WERI-Rb-1 (cell line): ENCODE measurements at regions not wholly inside any gene's neighbourhood (a gene's known extent, or its start where the extent isn't known, plus 50 kb on each side); places are given as distances from the start of the nearest gene placed in this dataset.

ENCODE experiments used
- DNase-seq: peaks from one replicate; pipeline ENCODE4 v3.0.0-alpha.2; 2020
- H3K27ac ChIP-seq: fragments of 250-450 bp; sonication (Bioruptor Pico); 2 replicates; pipeline ENCODE4 v1.5.1; 2020; ENCODE audit warnings: mild to moderate bottlenecking, moderate library complexity
- H3K27me3 ChIP-seq: fragments of 250-450 bp; sonication (Bioruptor Pico); 2 replicates; pipeline ENCODE4 v1.5.1; 2021; ENCODE audit warnings: mild to moderate bottlenecking, low read depth, moderate library complexity; ENCODE audit not compliant: insufficient read depth, severe bottlenecking
- H3K36me3 ChIP-seq: fragments of 250-450 bp; sonication (Bioruptor Pico); 2 replicates; pipeline ENCODE4 v1.5.1; 2020; ENCODE audit warnings: mild to moderate bottlenecking, moderate library complexity
- H3K4me3 ChIP-seq: 2 replicates; pipeline ENCODE4 v1.5.1; 2011; ENCODE audit warnings: low read depth, mild to moderate bottlenecking, control low read depth, low read length
- H3K9me3 ChIP-seq: fragments of 250-450 bp; sonication (Bioruptor Pico); 2 replicates; pipeline ENCODE4 v1.5.1; 2021; ENCODE audit warnings: mild to moderate bottlenecking, moderate library complexity; ENCODE audit not compliant: severe bottlenecking
- TF ChIP-seq, protein P1 (sequence below): IDR thresholded peaks from 2 replicates; pipeline ENCODE4 v1.5.1; 2011; ENCODE audit warnings: low read depth, mild to moderate bottlenecking, control low read depth, inconsistent platforms, low read length

DNA sequence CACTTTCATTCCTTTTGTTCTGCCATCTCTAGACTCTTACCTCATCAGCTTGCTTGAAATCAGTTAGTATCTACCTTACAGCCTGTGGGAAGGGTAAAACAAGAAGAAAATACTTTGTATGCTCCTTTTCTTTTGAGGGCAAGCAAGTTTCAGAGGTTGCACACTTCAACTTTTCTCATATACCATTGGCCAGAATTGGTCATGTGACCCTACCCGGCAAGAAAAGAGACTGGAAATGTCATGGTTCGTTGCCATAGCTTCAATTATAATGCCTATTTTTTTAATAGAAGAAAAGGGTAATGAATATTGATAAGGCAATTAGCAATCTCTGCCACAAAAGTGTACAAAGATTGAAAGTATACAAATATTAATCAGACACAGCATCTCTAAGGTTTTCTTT, 346.7 kb upstream of the TACR3 start:
- no peaks in the 10 kb centered on the region for H3K27me3 ChIP-seq
- no peak overlapping the region for H3K4me3 ChIP-seq
- no peaks in the 10 kb centered on the region for H3K36me3 ChIP-seq
- DNase-seq = no peak
- H3K27ac ChIP-seq = no peak overlapping the region
- peaks cover 4% of the 10 kb centered on the region for H3K9me3 ChIP-seq
- TF ChIP-seq, protein P1, sequence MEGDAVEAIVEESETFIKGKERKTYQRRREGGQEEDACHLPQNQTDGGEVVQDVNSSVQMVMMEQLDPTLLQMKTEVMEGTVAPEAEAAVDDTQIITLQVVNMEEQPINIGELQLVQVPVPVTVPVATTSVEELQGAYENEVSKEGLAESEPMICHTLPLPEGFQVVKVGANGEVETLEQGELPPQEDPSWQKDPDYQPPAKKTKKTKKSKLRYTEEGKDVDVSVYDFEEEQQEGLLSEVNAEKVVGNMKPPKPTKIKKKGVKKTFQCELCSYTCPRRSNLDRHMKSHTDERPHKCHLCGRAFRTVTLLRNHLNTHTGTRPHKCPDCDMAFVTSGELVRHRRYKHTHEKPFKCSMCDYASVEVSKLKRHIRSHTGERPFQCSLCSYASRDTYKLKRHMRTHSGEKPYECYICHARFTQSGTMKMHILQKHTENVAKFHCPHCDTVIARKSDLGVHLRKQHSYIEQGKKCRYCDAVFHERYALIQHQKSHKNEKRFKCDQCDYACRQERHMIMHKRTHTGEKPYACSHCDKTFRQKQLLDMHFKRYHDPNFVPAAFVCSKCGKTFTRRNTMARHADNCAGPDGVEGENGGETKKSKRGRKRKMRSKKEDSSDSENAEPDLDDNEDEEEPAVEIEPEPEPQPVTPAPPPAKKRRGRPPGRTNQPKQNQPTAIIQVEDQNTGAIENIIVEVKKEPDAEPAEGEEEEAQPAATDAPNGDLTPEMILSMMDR = no peak

DNA sequence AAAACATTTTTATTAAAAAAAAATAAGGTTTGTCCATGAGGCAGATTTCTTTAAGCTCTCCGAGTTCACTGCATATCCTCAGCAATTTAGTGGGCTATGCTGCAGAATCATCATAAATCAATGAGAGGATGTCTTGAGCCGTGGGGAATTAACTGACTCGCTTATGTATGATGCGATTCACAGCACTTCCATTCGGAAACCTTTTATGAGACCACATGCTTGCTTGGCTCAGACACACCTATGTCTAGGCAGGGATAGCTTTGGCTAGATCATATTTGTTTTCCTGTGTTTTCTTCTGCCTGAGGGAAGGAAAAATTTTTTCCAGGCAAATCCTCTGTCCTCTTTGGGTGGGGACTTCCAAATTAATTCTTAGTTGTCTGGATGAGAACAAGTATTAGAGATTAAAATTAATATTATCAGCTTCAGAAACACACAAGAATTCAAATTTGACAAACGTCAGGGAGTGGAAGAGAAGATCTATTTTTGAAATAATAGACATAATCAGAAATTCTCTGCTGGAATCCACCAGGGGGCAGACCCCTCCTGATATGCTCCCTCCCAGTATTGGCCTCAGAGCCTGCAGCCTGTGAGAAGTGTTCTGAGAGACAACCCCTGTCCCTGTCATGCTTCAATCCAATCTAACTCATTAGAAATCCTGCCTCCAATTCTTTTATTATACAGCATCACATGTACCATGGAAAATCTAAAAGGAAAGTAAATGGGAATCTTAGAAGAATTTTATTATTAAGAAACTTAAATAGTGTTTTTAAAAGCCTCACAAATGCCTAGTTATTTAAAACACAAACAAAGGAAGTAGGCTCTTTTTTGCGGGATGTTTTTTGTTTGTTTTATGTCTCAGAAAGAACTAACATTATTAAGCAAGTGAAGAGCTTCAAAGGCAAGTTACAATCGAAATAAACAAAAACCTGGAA, 345.1 kb upstream of the TACR3 start:
- TF ChIP-seq, protein P1 = peak; percentile 70
- H3K4me3 ChIP-seq = peak overlapping the region; percentile 40
- no peak overlapping the region; the same call in 1 of the 2 replicates for H3K27ac ChIP-seq
- peaks cover 4% of the 10 kb centered on the region for H3K9me3 ChIP-seq
- no peaks in the 10 kb centered on the region for H3K36me3 ChIP-seq
- no peaks in the 10 kb centered on the region for H3K27me3 ChIP-seq
- DNase-seq = peak; percentile 82

DNA sequence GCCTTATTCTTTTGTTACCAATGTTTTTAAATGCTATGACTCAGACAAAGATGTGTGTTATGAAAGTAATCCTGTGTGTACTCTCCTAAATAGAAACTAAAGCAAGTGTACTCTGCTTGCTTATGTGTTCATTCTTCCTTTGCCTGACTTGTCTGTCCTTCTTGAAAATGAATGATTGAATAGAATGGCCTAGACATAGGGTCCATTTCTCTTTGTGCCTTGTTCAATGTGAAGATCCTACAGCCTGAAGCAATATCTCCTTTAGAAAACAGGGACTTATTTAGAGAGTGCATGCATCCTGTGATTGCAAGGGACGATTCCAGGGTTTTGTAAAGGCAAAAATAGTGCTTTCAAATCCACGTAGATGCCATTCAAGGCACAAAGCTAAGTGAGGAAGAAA, 343.6 kb upstream of the TACR3 start:
- DNase-seq = no peak
- Histone ChIP-seq H3K4me3 (no peak overlapping the region), H3K36me3 (no peaks in the 10 kb centered on the region), H3K9me3 (no peaks in the 10 kb centered on the region), H3K27me3 (no peaks in the 10 kb centered on the region), H3K27ac (no peak overlapping the region)
- TF ChIP-seq, protein P1 = no peak

DNA sequence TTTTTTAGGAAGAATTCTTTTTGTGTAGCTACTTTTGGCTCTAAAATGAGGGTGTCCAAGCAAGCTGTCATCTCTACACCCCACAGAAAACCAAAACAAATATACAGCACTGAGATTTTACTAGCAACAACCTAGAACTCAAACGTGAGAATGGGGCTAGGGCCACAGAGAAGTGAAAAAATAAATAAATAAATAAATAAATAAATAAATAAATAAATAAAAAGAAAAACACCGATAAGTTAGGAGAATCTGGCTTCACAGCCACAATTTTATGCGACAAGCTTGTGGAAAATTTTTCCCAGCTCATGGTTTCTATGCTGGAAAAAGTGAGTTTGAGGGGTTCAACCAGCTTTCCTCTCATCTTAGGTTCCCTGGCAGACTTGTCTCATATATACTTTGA, 324.6 kb upstream of the TACR3 start:
- Histone ChIP-seq H3K36me3 (no peaks in the 10 kb centered on the region), H3K4me3 (no peak overlapping the region), H3K27me3 (no peaks in the 10 kb centered on the region), H3K27ac (no peak overlapping the region), H3K9me3 (no peaks in the 10 kb centered on the region)
- TF ChIP-seq, protein P1 = no peak
- no peak for DNase-seq

DNA sequence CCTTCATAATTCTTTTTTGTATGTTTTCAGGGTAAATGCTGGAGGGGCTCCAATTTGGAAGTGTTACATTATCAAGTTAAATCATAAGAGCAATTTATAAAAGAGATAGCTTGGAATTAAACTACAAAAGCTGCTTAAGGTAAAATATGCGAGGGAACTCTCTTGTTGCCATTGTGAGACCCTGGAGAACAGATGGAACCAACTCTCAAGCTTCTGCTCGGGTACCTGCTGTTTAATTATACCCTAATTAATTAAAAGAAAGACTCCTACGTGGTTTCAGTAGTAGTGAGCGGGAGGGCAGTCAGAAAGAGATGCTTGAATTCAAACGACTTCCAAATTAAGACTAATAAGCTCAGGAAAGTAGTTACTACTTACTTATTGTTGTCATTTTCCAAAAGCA, 313.1 kb upstream of the TACR3 start:
- Histone ChIP-seq H3K27me3 (no peaks in the 10 kb centered on the region), H3K9me3 (no peaks in the 10 kb centered on the region), H3K4me3 (no peak overlapping the region), H3K27ac (no peak overlapping the region), H3K36me3 (no peaks in the 10 kb centered on the region)
- DNase-seq = peak; percentile 22
- TF ChIP-seq, protein P1 = no peak
